IMR-90 (cell line): ENCODE measurements at regions not wholly inside any gene's neighbourhood (a gene's known extent, or its start where the extent isn't known, plus 50 kb on each side); places are given as distances from the start of the nearest gene placed in this dataset.

Experiments
- BHLHE40 ChIP-seq: fragments of 150-350 bp; IDR thresholded peaks from 2 replicates; pipeline ENCODE4 v1.6.1; 2016; ENCODE audit warnings: mild to moderate bottlenecking, low read depth, low read length
- CHD1 ChIP-seq: IDR thresholded peaks from 2 replicates; pipeline ENCODE4 v1.6.1; 2012; ENCODE audit warnings: low read depth, low read length, improper control_type of control experiment
- FOS ChIP-seq: fragments of 150-350 bp; IDR thresholded peaks from 2 replicates; pipeline ENCODE4 v1.6.1; 2016; ENCODE audit warnings: low read depth, low read length
- MAFK ChIP-seq: IDR thresholded peaks from 2 replicates; pipeline ENCODE4 v1.6.1; 2012; ENCODE audit warnings: low read depth, low read length, improper control_type of control experiment
- MAZ ChIP-seq: IDR thresholded peaks from 2 replicates; pipeline ENCODE4 v1.6.1; 2012; ENCODE audit warnings: low read depth, mild to moderate bottlenecking, low read length, improper control_type of control experiment, moderate library complexity, borderline replicate concordance
- NFE2L2 ChIP-seq: fragments of 150-350 bp; IDR thresholded peaks from 2 replicates; pipeline ENCODE4 v1.6.1; 2016; ENCODE audit warnings: low read depth, mild to moderate bottlenecking, low read length
- POLR2A ChIP-seq: IDR thresholded peaks from 2 replicates; pipeline ENCODE4 v1.6.1; 2012; ENCODE audit warnings: mild to moderate bottlenecking, low read depth, low read length
- RAD21 ChIP-seq: IDR thresholded peaks from 2 replicates; pipeline ENCODE4 v1.6.1; 2012; ENCODE audit warnings: low read length, improper control_type of control experiment
- RCOR1 ChIP-seq: IDR thresholded peaks from 2 replicates; pipeline ENCODE4 v1.6.1; 2012; ENCODE audit warnings: mild to moderate bottlenecking, low read length, improper control_type of control experiment; ENCODE audit not compliant: insufficient replicate concordance
- RFX5 ChIP-seq: IDR thresholded peaks from 2 replicates; pipeline ENCODE4 v1.8.0; 2012; ENCODE audit warnings: low read depth, mild to moderate bottlenecking, low read length, moderate library complexity
- TF ChIP-seq, protein P1 (sequence below): conservative IDR thresholded peaks from 2 replicates; pipeline ENCODE4 v1.5.1; 2012; ENCODE audit warnings: mild to moderate bottlenecking, low read depth, low read length, improper control_type of control experiment
- TF ChIP-seq, protein P2 (sequence below): fragments of 150-350 bp; IDR thresholded peaks from 2 replicates; pipeline ENCODE4 v1.6.1; 2016; ENCODE audit warnings: low read depth, mild to moderate bottlenecking, low read length, moderate library complexity, borderline replicate concordance

DNA sequence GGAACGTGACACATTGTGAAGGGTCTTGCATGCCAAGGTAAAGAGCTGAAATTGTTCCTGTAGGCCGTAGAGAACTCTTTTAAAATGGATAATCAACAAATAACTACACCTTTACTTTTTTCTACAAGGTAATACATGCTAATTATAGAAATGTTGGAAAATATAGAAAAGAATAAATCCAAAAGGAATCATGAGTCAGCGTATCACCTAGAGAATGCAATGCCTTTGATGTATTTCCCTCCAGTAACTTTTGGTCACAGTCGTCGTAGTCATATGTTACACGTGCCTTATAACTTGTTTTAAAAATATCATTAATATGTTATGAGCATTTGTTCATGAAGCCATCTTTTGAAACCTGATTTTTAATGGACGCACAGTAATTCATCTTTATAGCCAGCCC is 100.6 kb downstream of the LIPG start:
- TF ChIP-seq, protein P1, sequence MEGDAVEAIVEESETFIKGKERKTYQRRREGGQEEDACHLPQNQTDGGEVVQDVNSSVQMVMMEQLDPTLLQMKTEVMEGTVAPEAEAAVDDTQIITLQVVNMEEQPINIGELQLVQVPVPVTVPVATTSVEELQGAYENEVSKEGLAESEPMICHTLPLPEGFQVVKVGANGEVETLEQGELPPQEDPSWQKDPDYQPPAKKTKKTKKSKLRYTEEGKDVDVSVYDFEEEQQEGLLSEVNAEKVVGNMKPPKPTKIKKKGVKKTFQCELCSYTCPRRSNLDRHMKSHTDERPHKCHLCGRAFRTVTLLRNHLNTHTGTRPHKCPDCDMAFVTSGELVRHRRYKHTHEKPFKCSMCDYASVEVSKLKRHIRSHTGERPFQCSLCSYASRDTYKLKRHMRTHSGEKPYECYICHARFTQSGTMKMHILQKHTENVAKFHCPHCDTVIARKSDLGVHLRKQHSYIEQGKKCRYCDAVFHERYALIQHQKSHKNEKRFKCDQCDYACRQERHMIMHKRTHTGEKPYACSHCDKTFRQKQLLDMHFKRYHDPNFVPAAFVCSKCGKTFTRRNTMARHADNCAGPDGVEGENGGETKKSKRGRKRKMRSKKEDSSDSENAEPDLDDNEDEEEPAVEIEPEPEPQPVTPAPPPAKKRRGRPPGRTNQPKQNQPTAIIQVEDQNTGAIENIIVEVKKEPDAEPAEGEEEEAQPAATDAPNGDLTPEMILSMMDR = no peak
- TF ChIP-seq, protein P2, sequence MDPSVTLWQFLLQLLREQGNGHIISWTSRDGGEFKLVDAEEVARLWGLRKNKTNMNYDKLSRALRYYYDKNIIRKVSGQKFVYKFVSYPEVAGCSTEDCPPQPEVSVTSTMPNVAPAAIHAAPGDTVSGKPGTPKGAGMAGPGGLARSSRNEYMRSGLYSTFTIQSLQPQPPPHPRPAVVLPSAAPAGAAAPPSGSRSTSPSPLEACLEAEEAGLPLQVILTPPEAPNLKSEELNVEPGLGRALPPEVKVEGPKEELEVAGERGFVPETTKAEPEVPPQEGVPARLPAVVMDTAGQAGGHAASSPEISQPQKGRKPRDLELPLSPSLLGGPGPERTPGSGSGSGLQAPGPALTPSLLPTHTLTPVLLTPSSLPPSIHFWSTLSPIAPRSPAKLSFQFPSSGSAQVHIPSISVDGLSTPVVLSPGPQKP = no peak
- TF ChIP-seq RAD21 (no peak), BHLHE40 (no peak), MAZ (no peak), CHD1 (no peak), POLR2A (no peak), MAFK (peak; percentile 55; the same call in 1 of the 2 replicates), FOS (no peak), RFX5 (no peak), RCOR1 (no peak), NFE2L2 (no peak)
